Stimulated activated CD4-positive, alpha-beta T cell treated with anti-CD3 and anti-CD28 coated beads, TNF-alpha, amount 100 ng/mL, for 48 hours (primary cell): ENCODE measurements at regions not wholly inside any gene's neighbourhood (a gene's known extent, or its start where the extent isn't known, plus 50 kb on each side); places are given as distances from the start of the nearest gene placed in this dataset.

Experiments
- DNase-seq, 3 donors: peaks; one replicate each; pipeline ENCODE4 v3.0.0-alpha.2; 2020; ENCODE audit warnings: low read depth in 3 of 3

GRCh38 chr4:81550388-81550859, 78.7 kb upstream of the RASGEF1B start:
- no peak for DNase-seq

GRCh38 chr4:81549984-81550383, 78.3 kb upstream of the RASGEF1B start:
- DNase-seq: no peak

GRCh38 chr4:81546777-81547176, 75.1 kb upstream of the RASGEF1B start:
- DNase-seq: no peak

- DNase-seq: no peak
Measured at GRCh38 chr4:81541161-81541945, 69.6 kb upstream of the RASGEF1B start.

GRCh38 chr4:81538716-81539427, 67.2 kb upstream of the RASGEF1B start:
- DNase-seq: no peak

- DNase-seq: no peak
Measured at GRCh38 chr4:81531410-81531809, 59.7 kb upstream of the RASGEF1B start.

GRCh38 chr4:81528979-81529378, 57.3 kb upstream of the RASGEF1B start:
- DNase-seq: no peak

- no peak for DNase-seq
Measured at GRCh38 chr4:81528200-81528599, 56.5 kb upstream of the RASGEF1B start.

- no peak for DNase-seq
Measured at GRCh38 chr4:81527709-81528108, 56.0 kb upstream of the RASGEF1B start.

- no peak for DNase-seq
Measured at GRCh38 chr4:81527115-81527514, 55.4 kb upstream of the RASGEF1B start.

- DNase-seq: no peak
Measured at GRCh38 chr4:81526706-81527105, 55.0 kb upstream of the RASGEF1B start.

GRCh38 chr4:81523672-81524327, 52.1 kb upstream of the RASGEF1B start:
- DNase-seq: no peak

GRCh38 chr4:81522711-81523110, 51.0 kb upstream of the RASGEF1B start:
- DNase-seq: no peak

- DNase-seq: no peak
Measured at GRCh38 chr4:81521708-81522107, 50.0 kb upstream of the RASGEF1B start.
